GM04504 (cell line): ENCODE measurements at regions not wholly inside any gene's neighbourhood (a gene's known extent, or its start where the extent isn't known, plus 50 kb on each side); places are given as distances from the start of the nearest gene placed in this dataset.
A peak's percentile ranks its signal among the peaks of the same experiment; 100 is the strongest.

Source experiments
- DNase-seq: peaks from one replicate; pipeline ENCODE4 v3.0.0-alpha.2; 2012; ENCODE audit warnings: low read depth

GRCh38 chrX:39560271-39560670 lies 537.5 kb downstream of the BCOR start:
- no peak for DNase-seq

GRCh38 chrX:39563178-39563577 lies 534.6 kb downstream of the BCOR start:
- no peak for DNase-seq

- no peak for DNase-seq
These were observed 533.0 kb downstream of the BCOR start for GRCh38 chrX:39564751-39565150.

- no peak for DNase-seq
These were observed 523.6 kb downstream of the BCOR start for GRCh38 chrX:39574178-39574577.

GRCh38 chrX:39576041-39576872 lies 521.5 kb downstream of the BCOR start:
- no peak for DNase-seq

GRCh38 chrX:39577206-39577984 lies 520.4 kb downstream of the BCOR start:
- no peak for DNase-seq

- no peak for DNase-seq
These were observed 519.5 kb downstream of the BCOR start for GRCh38 chrX:39577985-39578869.

- no peak for DNase-seq
These were observed 517.7 kb downstream of the BCOR start for GRCh38 chrX:39580043-39580442.

- no peak for DNase-seq
These were observed 516.3 kb downstream of the BCOR start for GRCh38 chrX:39581411-39581810.

GRCh38 chrX:39582091-39582490 lies 515.7 kb downstream of the BCOR start:
- DNase-seq: no peak

GRCh38 chrX:39582976-39583375 lies 514.8 kb downstream of the BCOR start:
- DNase-seq: no peak

GRCh38 chrX:39585808-39586207 lies 511.9 kb downstream of the BCOR start:
- no peak for DNase-seq

- no peak for DNase-seq
These were observed 511.4 kb downstream of the BCOR start for GRCh38 chrX:39586359-39586758.

- no peak for DNase-seq
These were observed 506.7 kb downstream of the BCOR start for GRCh38 chrX:39591099-39591498.

GRCh38 chrX:39592776-39593175 lies 505.0 kb downstream of the BCOR start:
- peak; percentile 30 for DNase-seq

- DNase-seq: no peak
These were observed 501.8 kb downstream of the BCOR start for GRCh38 chrX:39595977-39596376.

GRCh38 chrX:39596437-39596836 lies 501.3 kb downstream of the BCOR start:
- no peak for DNase-seq

GRCh38 chrX:39599339-39599738 lies 498.4 kb downstream of the BCOR start:
- no peak for DNase-seq

GRCh38 chrX:39600222-39600621 lies 497.5 kb downstream of the BCOR start:
- DNase-seq: no peak

GRCh38 chrX:39601231-39602177 lies 496.3 kb downstream of the BCOR start:
- no peak for DNase-seq

GRCh38 chrX:39602195-39602594 lies 495.6 kb downstream of the BCOR start:
- no peak for DNase-seq
